ENCODE measurements at regions not wholly inside any gene's neighbourhood (a gene's known extent, or its start where the extent isn't known, plus 50 kb on each side); places are given as distances from the start of the nearest gene placed in this dataset.

GRCh38 chr4:23392860-23393458 is 496.9 kb downstream of the PPARGC1A start:
- DNase-seq, result no peak

- no peak for DNase-seq
These were observed 499.6 kb downstream of the PPARGC1A start for GRCh38 chr4:23390246-23390645.

GRCh38 chr4:23388699-23389395 is 501.0 kb downstream of the PPARGC1A start:
- no peak for DNase-seq

GRCh38 chr4:23388255-23388654 is 501.6 kb downstream of the PPARGC1A start:
- no peak for DNase-seq

- DNase-seq, result no peak
These were observed 505.1 kb downstream of the PPARGC1A start for GRCh38 chr4:23384741-23385140.

GRCh38 chr4:23382879-23383278 is 507.0 kb downstream of the PPARGC1A start:
- no peak for DNase-seq

GRCh38 chr4:23374259-23374658 is 515.6 kb downstream of the PPARGC1A start:
- DNase-seq, result no peak

- DNase-seq, result no peak
These were observed 516.6 kb downstream of the PPARGC1A start for GRCh38 chr4:23373261-23373660.

- no peak for DNase-seq
These were observed 518.3 kb downstream of the PPARGC1A start for GRCh38 chr4:23371533-23371932.

GRCh38 chr4:23369331-23369730 is 520.5 kb downstream of the PPARGC1A start:
- DNase-seq, result no peak

- DNase-seq, result no peak
These were observed 521.7 kb downstream of the PPARGC1A start for GRCh38 chr4:23368081-23368697.

- DNase-seq, result no peak
These were observed 523.3 kb downstream of the PPARGC1A start for GRCh38 chr4:23366557-23366906.

- no peak for DNase-seq
These were observed 523.8 kb downstream of the PPARGC1A start for GRCh38 chr4:23365871-23366556.

GRCh38 chr4:23365086-23365485 is 524.8 kb downstream of the PPARGC1A start:
- DNase-seq, result no peak

- DNase-seq, result no peak
These were observed 525.7 kb downstream of the PPARGC1A start for GRCh38 chr4:23364167-23364566.

GRCh38 chr4:23361453-23361852 is 528.4 kb downstream of the PPARGC1A start:
- no peak for DNase-seq

- no peak for DNase-seq
These were observed 529.1 kb downstream of the PPARGC1A start for GRCh38 chr4:23360718-23361117.

- DNase-seq, result no peak
These were observed 534.6 kb downstream of the PPARGC1A start for GRCh38 chr4:23355258-23355657.

GRCh38 chr4:23353200-23353599 is 536.6 kb downstream of the PPARGC1A start:
- no peak for DNase-seq

- DNase-seq, result no peak
These were observed 540.9 kb downstream of the PPARGC1A start for GRCh38 chr4:23348789-23349498.

GRCh38 chr4:23337292-23337691 is 552.6 kb downstream of the PPARGC1A start:
- no peak for DNase-seq

- DNase-seq, result peak in 5 of 6 experiments; percentile 7 to 92 (median 82)
These were observed 555.6 kb downstream of the PPARGC1A start for GRCh38 chr4:23333946-23334878.

All from stimulated activated naive CD4-positive, alpha-beta T cell (primary cell).